Epithelial cell of proximal tubule (primary cell): ENCODE measurements at regions not wholly inside any gene's neighbourhood (a gene's known extent, or its start where the extent isn't known, plus 50 kb on each side); places are given as distances from the start of the nearest gene placed in this dataset.

Experiments used
- DNase-seq: peaks from one replicate; pipeline ENCODE4 v3.0.0-alpha.2; 2011; ENCODE audit warnings: low read depth
- H3K4me3 ChIP-seq: 2 replicates; pipeline ENCODE4 v1.5.1; 2011; ENCODE audit warnings: low read depth, mild to moderate bottlenecking, low read length
- TF ChIP-seq, protein P1 (sequence below): conservative IDR thresholded peaks from 2 replicates; pipeline ENCODE4 v1.5.1; 2012; ENCODE audit warnings: low read depth, mild to moderate bottlenecking, low read length

DNA sequence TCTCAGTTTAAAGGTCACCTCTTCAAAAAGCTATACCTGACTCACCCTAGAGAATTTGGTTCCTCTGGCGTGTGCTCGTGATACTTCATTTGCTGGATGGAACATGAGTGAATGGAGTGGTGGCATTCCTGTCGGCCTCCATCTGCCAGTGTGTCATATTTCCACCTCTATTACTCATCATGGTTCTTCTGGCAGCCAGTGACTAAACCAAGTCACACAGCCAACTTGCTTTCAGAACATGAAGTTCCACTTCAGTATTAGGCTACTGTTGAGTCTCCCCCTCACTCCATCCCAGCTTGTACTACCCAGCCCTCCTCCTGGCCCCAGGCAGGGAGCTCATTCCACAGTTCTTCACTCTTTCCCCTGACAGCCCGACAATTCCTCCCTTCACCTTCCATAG, 169.8 kb downstream of the MREG start:
- H3K4me3 ChIP-seq, result no peak overlapping the region
- TF ChIP-seq, protein P1, sequence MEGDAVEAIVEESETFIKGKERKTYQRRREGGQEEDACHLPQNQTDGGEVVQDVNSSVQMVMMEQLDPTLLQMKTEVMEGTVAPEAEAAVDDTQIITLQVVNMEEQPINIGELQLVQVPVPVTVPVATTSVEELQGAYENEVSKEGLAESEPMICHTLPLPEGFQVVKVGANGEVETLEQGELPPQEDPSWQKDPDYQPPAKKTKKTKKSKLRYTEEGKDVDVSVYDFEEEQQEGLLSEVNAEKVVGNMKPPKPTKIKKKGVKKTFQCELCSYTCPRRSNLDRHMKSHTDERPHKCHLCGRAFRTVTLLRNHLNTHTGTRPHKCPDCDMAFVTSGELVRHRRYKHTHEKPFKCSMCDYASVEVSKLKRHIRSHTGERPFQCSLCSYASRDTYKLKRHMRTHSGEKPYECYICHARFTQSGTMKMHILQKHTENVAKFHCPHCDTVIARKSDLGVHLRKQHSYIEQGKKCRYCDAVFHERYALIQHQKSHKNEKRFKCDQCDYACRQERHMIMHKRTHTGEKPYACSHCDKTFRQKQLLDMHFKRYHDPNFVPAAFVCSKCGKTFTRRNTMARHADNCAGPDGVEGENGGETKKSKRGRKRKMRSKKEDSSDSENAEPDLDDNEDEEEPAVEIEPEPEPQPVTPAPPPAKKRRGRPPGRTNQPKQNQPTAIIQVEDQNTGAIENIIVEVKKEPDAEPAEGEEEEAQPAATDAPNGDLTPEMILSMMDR, result no peak
- DNase-seq, result peak; percentile 69

DNA sequence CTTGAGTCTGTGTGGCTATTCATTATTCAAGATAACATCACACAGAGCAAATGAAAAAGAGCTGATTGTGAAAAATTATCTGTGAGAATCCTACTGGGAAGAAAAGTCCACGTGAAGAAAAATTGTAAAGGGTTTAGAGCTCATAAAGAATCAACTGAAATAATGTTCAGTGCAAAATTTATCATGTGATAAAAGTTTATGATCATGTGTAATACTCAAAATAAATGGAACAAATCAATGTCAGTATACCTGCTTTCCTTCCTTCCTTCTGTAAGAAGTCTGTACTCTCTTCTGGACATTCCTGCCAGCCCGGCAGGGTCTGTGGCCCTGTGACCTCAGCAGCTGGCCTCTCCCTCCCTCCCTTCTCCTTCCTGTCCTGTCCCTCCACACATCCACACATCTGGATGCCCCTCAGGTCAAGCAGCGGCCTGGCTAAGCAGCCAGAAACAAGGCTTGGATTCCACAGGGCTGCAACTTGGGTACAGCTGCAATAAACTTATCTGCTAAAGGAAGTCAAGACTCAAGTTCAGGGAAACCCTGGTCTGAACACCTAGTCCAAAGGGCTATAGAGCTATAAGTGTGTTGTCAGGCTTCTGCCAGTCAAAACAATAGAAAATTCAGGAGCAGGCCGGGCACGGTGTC, 172.1 kb downstream of the MREG start:
- no peak overlapping the region for H3K4me3 ChIP-seq
- TF ChIP-seq, protein P1, result no peak
- DNase-seq, result no peak

DNA sequence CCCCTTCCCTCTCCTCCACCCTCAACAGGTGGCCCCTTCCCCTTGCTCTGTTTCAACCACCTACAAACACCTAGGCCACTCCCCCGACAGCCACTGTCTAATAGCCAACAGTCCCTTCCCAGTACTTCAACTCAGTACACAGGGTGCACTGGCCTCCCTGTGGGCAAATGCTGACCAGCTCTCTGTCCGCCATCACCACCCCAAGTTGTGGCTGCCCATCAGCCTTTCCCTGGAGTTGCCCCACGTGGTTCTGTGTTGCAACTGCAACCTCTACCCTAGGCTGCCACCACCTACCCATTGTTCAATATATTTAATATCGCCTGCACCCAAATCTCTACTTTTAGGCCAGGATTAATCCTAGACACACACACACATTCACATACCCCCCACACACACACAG, 173.5 kb downstream of the MREG start:
- no peak for DNase-seq
- H3K4me3 ChIP-seq, result no peak overlapping the region
- TF ChIP-seq, protein P1, result no peak

DNA sequence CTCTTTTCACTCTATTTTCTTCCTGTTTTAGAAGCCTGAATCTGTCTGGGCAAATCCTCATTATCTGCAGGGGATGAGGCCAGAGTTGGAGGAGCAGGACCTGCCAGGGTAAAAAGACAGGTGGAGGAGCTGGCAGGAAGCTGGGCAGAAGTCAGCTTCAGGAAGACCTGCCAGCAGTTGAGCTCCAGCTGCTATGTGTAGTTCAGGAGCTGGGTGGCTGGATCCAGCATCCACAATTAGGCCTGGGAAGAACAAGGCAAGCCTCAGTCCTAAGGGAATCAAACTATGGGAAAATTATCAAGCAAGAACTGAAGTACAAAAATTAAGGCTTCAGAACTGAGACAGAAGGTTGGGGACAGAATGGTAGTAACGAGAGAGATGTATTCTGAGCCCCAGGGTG, 174.0 kb downstream of the MREG start:
- TF ChIP-seq, protein P1, result no peak
- DNase-seq, result no peak
- no peak overlapping the region for H3K4me3 ChIP-seq

DNA sequence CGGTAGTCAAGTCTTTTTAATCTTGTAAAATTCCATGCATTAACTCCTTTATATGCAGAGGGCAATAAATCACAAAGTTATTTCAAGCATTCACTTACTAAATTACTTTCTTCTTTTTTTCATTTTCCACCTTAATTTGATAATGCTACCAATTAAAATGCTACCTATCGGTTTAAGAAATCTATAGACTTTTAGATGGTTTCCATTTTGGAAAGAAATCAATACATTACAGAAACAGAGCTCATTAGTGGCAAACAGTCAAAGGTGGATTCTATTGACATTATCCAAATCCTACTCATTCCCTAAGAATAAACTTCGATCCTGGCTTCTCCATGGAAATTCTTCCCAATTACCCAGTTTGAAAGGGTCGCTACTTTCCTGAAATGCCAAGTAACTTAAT, 176.5 kb downstream of the MREG start:
- TF ChIP-seq, protein P1, result no peak
- no peak for DNase-seq
- no peak overlapping the region for H3K4me3 ChIP-seq

DNA sequence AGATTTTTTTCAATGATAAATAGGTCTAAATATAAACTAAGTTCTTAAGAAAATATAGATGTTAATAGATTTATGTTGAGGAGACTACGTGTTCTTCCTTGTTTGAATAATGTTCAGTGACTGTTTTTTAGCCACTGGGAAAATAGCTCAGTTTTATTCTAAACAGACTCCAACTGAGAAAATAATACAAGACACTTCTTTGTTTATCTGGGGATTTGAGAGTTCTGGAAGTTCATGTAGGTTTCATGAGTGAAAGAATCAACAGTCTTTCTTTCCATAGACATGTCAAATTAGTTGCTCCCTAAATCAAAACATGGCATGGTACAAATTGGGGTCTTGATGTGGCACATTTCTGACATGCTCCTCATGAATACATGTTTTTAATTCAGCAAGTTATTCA, 177.7 kb downstream of the MREG start:
- H3K4me3 ChIP-seq, result no peak overlapping the region
- TF ChIP-seq, protein P1, result no peak
- no peak for DNase-seq

DNA sequence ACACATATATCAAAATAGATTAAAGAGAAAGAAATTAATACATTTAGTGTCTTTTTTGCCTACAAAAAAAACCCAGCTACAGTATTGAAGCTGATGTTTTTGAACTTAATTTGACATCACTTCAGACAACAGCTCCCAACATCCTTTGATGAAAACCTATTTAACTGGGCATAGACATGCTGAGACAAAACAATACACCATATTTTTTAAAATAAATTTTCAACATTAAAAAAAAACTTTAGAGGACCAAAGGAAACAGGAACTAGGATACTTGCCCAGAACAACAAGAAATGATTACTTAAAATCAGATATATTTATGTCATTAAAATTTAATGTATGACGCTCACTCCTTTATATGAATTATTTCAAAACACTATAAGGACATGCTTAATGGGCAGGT, 178.1 kb downstream of the MREG start:
- DNase-seq, result no peak
- H3K4me3 ChIP-seq, result no peak overlapping the region
- TF ChIP-seq, protein P1, result no peak
